HEK293T (cell line): ENCODE measurements at regions not wholly inside any gene's neighbourhood (a gene's known extent, or its start where the extent isn't known, plus 50 kb on each side); places are given as distances from the start of the nearest gene placed in this dataset.

Source experiments
- CTCF ChIA-PET: fragments of 350-600 bp; formaldehyde crosslinking; extraction: SDS; loops from one replicate; lab custom pipeline; 2021; ENCODE audit warnings: antibody characterized with exemption, inconsistent platforms; lab: Yijun Ruan, JAX
- POLR2A ChIA-PET: fragments of 350-600 bp; formaldehyde crosslinking; extraction: SDS; loops from one replicate; lab custom pipeline; 2020; ENCODE audit warnings: antibody characterized with exemption, inconsistent platforms; lab: Yijun Ruan, JAX
- DNase-seq: peaks from one replicate; pipeline ENCODE4 v3.0.0; 2012; ENCODE audit warnings: mixed read lengths; ENCODE audit errors: extremely low spot score
- ARNT ChIP-seq: fragments of 450-650 bp; IDR thresholded peaks from 2 replicates; pipeline ENCODE4 v1.6.1; 2017; ENCODE audit warnings: mild to moderate bottlenecking
- BHLHE40 ChIP-seq: fragments of 450-650 bp; IDR thresholded peaks from 2 replicates; pipeline ENCODE4 v1.6.1; 2016; ENCODE audit warnings: mild to moderate bottlenecking, moderate library complexity, borderline replicate concordance
- CTBP1 ChIP-seq: fragments of 450-650 bp; IDR thresholded peaks from 2 replicates; pipeline ENCODE4 v1.6.1; 2016; ENCODE audit warnings: borderline replicate concordance
- ELF4 ChIP-seq: fragments of 450-650 bp; IDR thresholded peaks from 2 replicates; pipeline ENCODE4 v1.6.1; 2017; ENCODE audit warnings: antibody characterized with exemption
- FOXA1 ChIP-seq: fragments of 450-650 bp; IDR thresholded peaks from 2 replicates; pipeline ENCODE4 v1.6.1; 2016; ENCODE audit warnings: mild to moderate bottlenecking
- FOXK2 ChIP-seq: fragments of 450-650 bp; IDR thresholded peaks from 2 replicates; pipeline ENCODE4 v1.6.1; 2016; ENCODE audit warnings: mild to moderate bottlenecking
- FOXM1 ChIP-seq: fragments of 450-650 bp; IDR thresholded peaks from 2 replicates; pipeline ENCODE4 v1.6.1; 2017; ENCODE audit warnings: mild to moderate bottlenecking, borderline replicate concordance
- HDGF ChIP-seq: fragments of 450-650 bp; IDR thresholded peaks from 2 replicates; pipeline ENCODE4 v1.6.1; 2017; ENCODE audit warnings: antibody characterized with exemption, borderline replicate concordance
- L3MBTL2 ChIP-seq: fragments of 450-650 bp; conservative IDR thresholded peaks from 2 replicates; pipeline ENCODE4 v1.6.1; 2016; ENCODE audit warnings: mild to moderate bottlenecking
- LEF1 ChIP-seq: fragments of 450-650 bp; IDR thresholded peaks from 2 replicates; pipeline ENCODE4 v1.6.1; 2017; ENCODE audit warnings: mild to moderate bottlenecking, borderline replicate concordance
- NFRKB ChIP-seq: fragments of 450-650 bp; IDR thresholded peaks from 2 replicates; pipeline ENCODE4 v1.6.1; 2016; ENCODE audit warnings: mild to moderate bottlenecking, moderate library complexity
- PKNOX1 ChIP-seq: fragments of 450-650 bp; IDR thresholded peaks from 2 replicates; pipeline ENCODE4 v1.6.1; 2016
- SP1 ChIP-seq: fragments of 450-650 bp; IDR thresholded peaks from 2 replicates; pipeline ENCODE4 v1.6.1; 2017
- SUZ12 ChIP-seq: fragments of 450-650 bp; IDR thresholded peaks from 2 replicates; pipeline ENCODE4 v1.6.1; 2016; ENCODE audit warnings: mild to moderate bottlenecking
- TARDBP ChIP-seq: fragments of 450-650 bp; IDR thresholded peaks from 2 replicates; pipeline ENCODE4 v1.6.1; 2016
- ZNF384 ChIP-seq: fragments of 450-650 bp; IDR thresholded peaks from 2 replicates; pipeline ENCODE4 v1.6.1; 2016

- no peak for DNase-seq
- POLR2A ChIA-PET = no interaction called here
- TF ChIP-seq FOXM1 = no peak
- no peak for TF ChIP-seq NFRKB
- no peak for TF ChIP-seq LEF1
- TF ChIP-seq SUZ12 = no peak
- TF ChIP-seq CTBP1 = no peak
- TF ChIP-seq BHLHE40 = no peak
- TF ChIP-seq TARDBP = no peak
- no peak for TF ChIP-seq ARNT
- CTCF ChIA-PET = no interaction called here
Observed at GRCh38 chr14:49984424-49984823, 91.5 kb downstream of the ARF6 start.

DNA sequence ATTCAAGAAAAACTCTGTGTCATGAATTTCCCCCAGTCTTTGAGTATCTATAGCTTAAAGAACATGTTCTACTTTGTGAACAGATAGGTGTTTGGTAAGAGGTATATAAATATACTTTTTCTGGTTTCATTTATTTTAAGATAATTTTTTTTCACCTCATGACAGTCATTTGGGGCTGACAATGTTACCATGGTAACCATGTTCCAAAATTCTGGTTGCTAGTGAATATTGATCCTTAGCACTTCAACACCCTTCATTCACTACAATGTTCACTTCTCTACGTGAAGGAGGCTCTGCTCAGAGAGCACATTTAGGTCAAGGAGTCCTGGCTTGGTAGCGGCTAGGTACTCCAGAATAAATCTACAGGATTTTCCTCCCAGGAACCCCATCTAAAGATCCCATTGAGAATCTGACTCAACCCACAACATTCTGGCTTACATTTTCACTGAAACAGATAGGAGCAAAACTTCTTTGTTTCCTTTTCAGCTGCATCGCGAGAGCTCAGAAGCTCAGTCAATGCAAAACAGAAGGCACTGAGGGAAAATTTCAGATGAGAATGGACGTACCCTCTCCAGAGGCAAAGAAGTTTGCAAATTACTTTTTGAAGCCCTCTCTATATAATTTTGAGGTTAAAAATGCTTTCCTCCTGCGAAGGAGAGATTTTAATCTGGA lies 93.6 kb downstream of the ARF6 start:
- no peak for DNase-seq
- CTCF ChIA-PET = no interaction called here
- TF ChIP-seq HDGF (no peak), FOXK2 (no peak), NFRKB (no peak), PKNOX1 (no peak), ARNT (no peak), FOXM1 (no peak)
- POLR2A ChIA-PET = no interaction called here

GRCh38 chr14:49988080-49988990 lies 95.5 kb downstream of the ARF6 start:
- ChIA-PET CTCF (no interaction called here), POLR2A (no interaction called here)
- no peak for DNase-seq
- TF ChIP-seq NFRKB = no peak
- no peak for TF ChIP-seq BHLHE40
- no peak for TF ChIP-seq HDGF

GRCh38 chr14:49989966-49990365 lies 97.1 kb downstream of the ARF6 start:
- TF ChIP-seq PKNOX1 = no peak
- TF ChIP-seq ELF4 = no peak
- TF ChIP-seq FOXK2 = no peak
- no peak for TF ChIP-seq HDGF
- no peak for TF ChIP-seq ZNF384
- no peak for TF ChIP-seq L3MBTL2
- TF ChIP-seq CTBP1 = no peak
- no peak for TF ChIP-seq SP1
- no peak for TF ChIP-seq FOXM1
- no peak for TF ChIP-seq BHLHE40
- TF ChIP-seq NFRKB = no peak
- TF ChIP-seq LEF1 = no peak
- no peak for TF ChIP-seq SUZ12
- no peak for TF ChIP-seq TARDBP
- TF ChIP-seq FOXA1 = no peak
- no peak for TF ChIP-seq ARNT
- DNase-seq = no peak
- ChIA-PET POLR2A (no interaction called here), CTCF (no interaction called here)

GRCh38 chr14:49991491-49991890 lies 98.6 kb downstream of the ARF6 start:
- no peak for DNase-seq
- POLR2A ChIA-PET = interaction anchor here (1.9 kb wide), 1 partner anchor 10 kb away, joined by 5 read pairs; no protein-coding TSS in a partner anchor
- no peak for TF ChIP-seq ZNF384
- TF ChIP-seq SP1 = no peak
- no peak for TF ChIP-seq ARNT
- no peak for TF ChIP-seq SUZ12
- TF ChIP-seq BHLHE40 = no peak
- TF ChIP-seq CTBP1 = no peak
- TF ChIP-seq TARDBP = no peak
- no peak for TF ChIP-seq HDGF
- TF ChIP-seq FOXK2 = no peak
- no peak for TF ChIP-seq LEF1
- TF ChIP-seq L3MBTL2 = no peak
- TF ChIP-seq NFRKB = no peak
- TF ChIP-seq ELF4 = no peak
- TF ChIP-seq FOXA1 = no peak
- no peak for TF ChIP-seq PKNOX1
- TF ChIP-seq FOXM1 = no peak
- CTCF ChIA-PET = no interaction called here

GRCh38 chr14:49992036-49992435 lies 99.2 kb downstream of the ARF6 start:
- ChIA-PET CTCF (interaction anchor here (1.4 kb wide), 1 partner anchor 130 kb away, joined by 3 read pairs; no protein-coding TSS in a partner anchor), POLR2A (interaction anchor here (1.9 kb wide), 1 partner anchor 10 kb away, joined by 5 read pairs; no protein-coding TSS in a partner anchor)
- DNase-seq = no peak
- TF ChIP-seq BHLHE40 (no peak), FOXM1 (no peak), LEF1 (no peak), CTBP1 (no peak), FOXA1 (no peak), HDGF (no peak), ZNF384 (no peak), SUZ12 (no peak), TARDBP (no peak), L3MBTL2 (no peak), ELF4 (no peak), FOXK2 (no peak), PKNOX1 (no peak), NFRKB (no peak), SP1 (no peak), ARNT (no peak)
